GM23338 (cell line): ENCODE measurements at regions not wholly inside any gene's neighbourhood (a gene's known extent, or its start where the extent isn't known, plus 50 kb on each side); places are given as distances from the start of the nearest gene placed in this dataset.

ENCODE experiments used
- ATAC-seq: fragments of 200-7000 bp; cut with Tn5 transposase; 3 replicates; pipeline ENCODE4 v1.9.1; 2020
- DNase-seq: peaks from one replicate; pipeline ENCODE4 v3.0.0-alpha.2; 2015; ENCODE audit warnings: low spot score
- H2AFZ ChIP-seq: fragments of 200-600 bp; sonication (generic); 2 replicates; pipeline ENCODE4 v1.8.0; 2016; ENCODE audit warnings: antibody characterized with exemption, mild to moderate bottlenecking, moderate library complexity
- H3F3A ChIP-seq: fragments of 200-600 bp; sonication (generic); replicated peaks from 2 replicates; pipeline ENCODE4 v1.8.0; 2017; ENCODE audit warnings: antibody characterized with exemption, mixed run types, low read depth
- H3K27ac ChIP-seq: fragments of 200-600 bp; sonication (generic); 2 replicates; pipeline ENCODE4 v1.6.1; 2016; ENCODE audit warnings: low read depth
- H3K27me3 ChIP-seq: fragments of 200-600 bp; sonication (generic); 2 replicates; pipeline ENCODE4 v1.8.0; 2016; ENCODE audit warnings: mild to moderate bottlenecking, mixed run types, moderate library complexity; ENCODE audit not compliant: insufficient read depth
- H3K36me3 ChIP-seq: fragments of 200-600 bp; sonication (generic); 2 replicates; pipeline ENCODE4 v1.8.0; 2016; ENCODE audit warnings: mild to moderate bottlenecking; ENCODE audit not compliant: insufficient read depth
- H3K4me1 ChIP-seq: fragments of 200-600 bp; sonication (generic); 2 replicates; pipeline ENCODE4 v1.8.0; 2016; ENCODE audit warnings: mild to moderate bottlenecking, moderate library complexity; ENCODE audit not compliant: insufficient read depth
- H3K4me2 ChIP-seq: fragments of 200-600 bp; sonication (generic); 2 replicates; pipeline ENCODE4 v1.7.1; 2017; ENCODE audit warnings: mixed run types
- H3K4me3 ChIP-seq: fragments of 200-600 bp; sonication (generic); 2 replicates; pipeline ENCODE4 v1.6.1; 2016; ENCODE audit warnings: mixed run types
- H3K79me2 ChIP-seq: fragments of 200-600 bp; sonication (generic); replicated peaks from 2 replicates; pipeline ENCODE4 v1.8.0; 2017; ENCODE audit warnings: mild to moderate bottlenecking; ENCODE audit not compliant: insufficient read depth
- H3K9me2 ChIP-seq: fragments of 200-600 bp; sonication (generic); 2 replicates; pipeline ENCODE4 v1.8.0; 2017; ENCODE audit not compliant: insufficient read depth
- H4K20me1 ChIP-seq: fragments of 200-600 bp; sonication (generic); replicated peaks from 2 replicates; pipeline ENCODE4 v1.8.0; 2017; ENCODE audit warnings: mild to moderate bottlenecking; ENCODE audit not compliant: insufficient read depth
- H3K27ac Mint-ChIP-seq: 2 replicates; pipeline ENCODE4 v1.8.0; 2020; ENCODE audit warnings: inconsistent platforms, mild to moderate bottlenecking, moderate library complexity, mixed read lengths
- H3K27me3 Mint-ChIP-seq: 3 replicates; pipeline ENCODE4 v1.8.0; 2022; ENCODE audit warnings: low read depth, mild to moderate bottlenecking, moderate library complexity, mixed read lengths, inconsistent platforms; ENCODE audit not compliant: insufficient read depth, poor library complexity
- H3K36me3 Mint-ChIP-seq: 3 replicates; pipeline ENCODE4 v1.8.0; 2021; ENCODE audit warnings: low read depth, mild to moderate bottlenecking, inconsistent platforms, moderate library complexity, mixed read lengths
- H3K4me1 Mint-ChIP-seq: 3 replicates; pipeline ENCODE4 v1.8.0; 2020; ENCODE audit warnings: mild to moderate bottlenecking, inconsistent platforms, mixed read lengths
- H3K4me3 Mint-ChIP-seq: 3 replicates; pipeline ENCODE4 v1.8.0; 2021; ENCODE audit warnings: moderate library complexity, mild to moderate bottlenecking, inconsistent platforms, mixed read lengths
- H3K9me3 Mint-ChIP-seq: 3 replicates; pipeline ENCODE4 v1.8.0; 2020; ENCODE audit warnings: moderate library complexity, mild to moderate bottlenecking, inconsistent platforms, mixed read lengths
- JUNB ChIP-seq: IDR thresholded peaks from one replicate; pipeline ENCODE4 v1.6.1; 2016; ENCODE audit warnings: antibody characterized with exemption; ENCODE audit not compliant: unreplicated experiment
- NANOG ChIP-seq: IDR thresholded peaks from 2 replicates; pipeline ENCODE4 v1.6.1; 2016; ENCODE audit warnings: antibody characterized with exemption, borderline replicate concordance
- POLR2AphosphoS5 ChIP-seq: IDR thresholded peaks from 2 replicates; pipeline ENCODE4 v1.6.1; 2016; ENCODE audit warnings: antibody characterized with exemption, low read depth
- STAT1 ChIP-seq: IDR thresholded peaks from one replicate; pipeline ENCODE4 v1.6.1; 2016; ENCODE audit warnings: antibody characterized with exemption; ENCODE audit not compliant: unreplicated experiment
- ZNF114 ChIP-seq: fragments of 250-450 bp; sonication (Bioruptor Pico); IDR thresholded peaks from 2 replicates; pipeline ENCODE4 v1.5.0; 2020; ENCODE audit warnings: mild to moderate bottlenecking, moderate library complexity
- ZNF331 ChIP-seq: fragments of 250-450 bp; sonication (Bioruptor Pico); IDR thresholded peaks from 2 replicates; pipeline ENCODE4 v1.5.0; 2020; ENCODE audit warnings: low read depth, mild to moderate bottlenecking, moderate library complexity
- TF ChIP-seq, protein P1 (sequence below), 2 experiments: fragments of 200-600 bp in 1 of 2; sonication (generic) in 1 of 2; conservative IDR thresholded peaks; 2 replicates each; pipeline versions ENCODE4 v1.5.1 to v1.6.1; 2016 to 2017; ENCODE audit warnings: antibody characterized with exemption in 2 of 2, low read depth in 2 of 2, mild to moderate bottlenecking in 2 of 2, moderate library complexity in 1 of 2
- TF ChIP-seq, protein P2 (sequence below): fragments of 250-450 bp; sonication (Bioruptor Pico); IDR thresholded peaks from 2 replicates; pipeline ENCODE4 v1.5.0; 2020; ENCODE audit warnings: mild to moderate bottlenecking, moderate library complexity

DNA sequence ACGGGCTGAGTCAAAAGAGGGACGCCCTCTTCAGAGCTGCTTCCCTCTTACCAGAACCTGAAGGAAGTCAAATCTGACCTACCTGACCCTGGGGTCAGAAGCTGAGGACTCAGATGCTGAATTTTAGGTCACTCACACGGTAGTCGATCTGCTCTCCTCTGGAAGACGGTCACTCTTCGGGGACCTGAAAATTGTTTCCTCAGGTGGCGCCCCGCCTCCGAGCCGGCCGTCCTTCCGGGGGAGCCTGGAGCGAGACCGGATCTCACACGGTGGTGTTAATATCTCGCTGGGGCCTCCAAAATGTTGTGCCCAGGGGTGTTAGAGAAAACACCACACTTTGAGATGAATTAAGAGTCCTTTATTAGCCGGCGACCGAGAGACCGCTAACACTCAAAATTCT lies 737.2 kb downstream of the SI start (continued):
- no peak for TF ChIP-seq ZNF331
- no peak for TF ChIP-seq JUNB

DNA sequence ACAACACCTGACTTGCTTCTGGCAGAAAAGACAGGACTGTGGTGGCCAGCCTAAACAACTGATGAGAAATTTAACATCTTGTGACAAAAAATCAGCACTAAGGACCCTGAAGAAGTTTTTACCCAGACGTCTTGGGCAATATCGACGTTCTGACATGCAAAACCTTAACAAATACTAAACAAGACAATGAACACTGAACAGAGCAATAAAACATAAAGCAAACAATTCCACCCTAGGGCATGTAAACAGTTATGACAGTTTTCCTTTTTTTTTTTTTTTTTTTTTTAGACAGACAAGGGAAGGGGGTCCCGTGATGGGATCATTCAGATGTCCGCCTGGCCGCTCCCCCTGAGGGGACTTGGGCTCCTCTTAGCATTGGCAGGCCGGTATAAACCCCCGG lies 738.0 kb downstream of the SI start:
- Histone ChIP-seq H3K36me3 (no peaks in the 10 kb centered on the region), H3K9me2 (no peaks in the 10 kb centered on the region), H3K27me3 (no peaks in the 10 kb centered on the region), H3K4me3 (no peak overlapping the region), H2AFZ (no peak overlapping the region), H3K79me2 (no peaks in the 10 kb centered on the region), H3K4me2 (no peak overlapping the region), H3F3A (no peaks in the 10 kb centered on the region), H3K27ac (no peak overlapping the region), H4K20me1 (no peaks in the 10 kb centered on the region), H3K4me1 (no peaks in the 10 kb centered on the region; the same call in 1 of the 2 replicates)
- peaks cover 4% of the 10 kb centered on the region for H3K9me3 Mint-ChIP-seq
- H3K27ac Mint-ChIP-seq = no peak overlapping the region
- no peak overlapping the region for H3K4me3 Mint-ChIP-seq
- H3K4me1 Mint-ChIP-seq = no peaks in the 10 kb centered on the region
- H3K36me3 Mint-ChIP-seq = peaks cover 4% of the 10 kb centered on the region; the same call in 1 of the 3 replicates
- H3K27me3 Mint-ChIP-seq = peaks cover 11% of the 10 kb centered on the region
- TF ChIP-seq STAT1 (no peak), POLR2AphosphoS5 (no peak), ZNF114 (no peak), ZNF331 (no peak), NANOG (no peak)
- TF ChIP-seq, protein P1, sequence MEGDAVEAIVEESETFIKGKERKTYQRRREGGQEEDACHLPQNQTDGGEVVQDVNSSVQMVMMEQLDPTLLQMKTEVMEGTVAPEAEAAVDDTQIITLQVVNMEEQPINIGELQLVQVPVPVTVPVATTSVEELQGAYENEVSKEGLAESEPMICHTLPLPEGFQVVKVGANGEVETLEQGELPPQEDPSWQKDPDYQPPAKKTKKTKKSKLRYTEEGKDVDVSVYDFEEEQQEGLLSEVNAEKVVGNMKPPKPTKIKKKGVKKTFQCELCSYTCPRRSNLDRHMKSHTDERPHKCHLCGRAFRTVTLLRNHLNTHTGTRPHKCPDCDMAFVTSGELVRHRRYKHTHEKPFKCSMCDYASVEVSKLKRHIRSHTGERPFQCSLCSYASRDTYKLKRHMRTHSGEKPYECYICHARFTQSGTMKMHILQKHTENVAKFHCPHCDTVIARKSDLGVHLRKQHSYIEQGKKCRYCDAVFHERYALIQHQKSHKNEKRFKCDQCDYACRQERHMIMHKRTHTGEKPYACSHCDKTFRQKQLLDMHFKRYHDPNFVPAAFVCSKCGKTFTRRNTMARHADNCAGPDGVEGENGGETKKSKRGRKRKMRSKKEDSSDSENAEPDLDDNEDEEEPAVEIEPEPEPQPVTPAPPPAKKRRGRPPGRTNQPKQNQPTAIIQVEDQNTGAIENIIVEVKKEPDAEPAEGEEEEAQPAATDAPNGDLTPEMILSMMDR (conservative IDR thresholded peaks at IDR 0.05; ENCODE audit: low read depth in 2 of 2) = no peak
- TF ChIP-seq, protein P2, sequence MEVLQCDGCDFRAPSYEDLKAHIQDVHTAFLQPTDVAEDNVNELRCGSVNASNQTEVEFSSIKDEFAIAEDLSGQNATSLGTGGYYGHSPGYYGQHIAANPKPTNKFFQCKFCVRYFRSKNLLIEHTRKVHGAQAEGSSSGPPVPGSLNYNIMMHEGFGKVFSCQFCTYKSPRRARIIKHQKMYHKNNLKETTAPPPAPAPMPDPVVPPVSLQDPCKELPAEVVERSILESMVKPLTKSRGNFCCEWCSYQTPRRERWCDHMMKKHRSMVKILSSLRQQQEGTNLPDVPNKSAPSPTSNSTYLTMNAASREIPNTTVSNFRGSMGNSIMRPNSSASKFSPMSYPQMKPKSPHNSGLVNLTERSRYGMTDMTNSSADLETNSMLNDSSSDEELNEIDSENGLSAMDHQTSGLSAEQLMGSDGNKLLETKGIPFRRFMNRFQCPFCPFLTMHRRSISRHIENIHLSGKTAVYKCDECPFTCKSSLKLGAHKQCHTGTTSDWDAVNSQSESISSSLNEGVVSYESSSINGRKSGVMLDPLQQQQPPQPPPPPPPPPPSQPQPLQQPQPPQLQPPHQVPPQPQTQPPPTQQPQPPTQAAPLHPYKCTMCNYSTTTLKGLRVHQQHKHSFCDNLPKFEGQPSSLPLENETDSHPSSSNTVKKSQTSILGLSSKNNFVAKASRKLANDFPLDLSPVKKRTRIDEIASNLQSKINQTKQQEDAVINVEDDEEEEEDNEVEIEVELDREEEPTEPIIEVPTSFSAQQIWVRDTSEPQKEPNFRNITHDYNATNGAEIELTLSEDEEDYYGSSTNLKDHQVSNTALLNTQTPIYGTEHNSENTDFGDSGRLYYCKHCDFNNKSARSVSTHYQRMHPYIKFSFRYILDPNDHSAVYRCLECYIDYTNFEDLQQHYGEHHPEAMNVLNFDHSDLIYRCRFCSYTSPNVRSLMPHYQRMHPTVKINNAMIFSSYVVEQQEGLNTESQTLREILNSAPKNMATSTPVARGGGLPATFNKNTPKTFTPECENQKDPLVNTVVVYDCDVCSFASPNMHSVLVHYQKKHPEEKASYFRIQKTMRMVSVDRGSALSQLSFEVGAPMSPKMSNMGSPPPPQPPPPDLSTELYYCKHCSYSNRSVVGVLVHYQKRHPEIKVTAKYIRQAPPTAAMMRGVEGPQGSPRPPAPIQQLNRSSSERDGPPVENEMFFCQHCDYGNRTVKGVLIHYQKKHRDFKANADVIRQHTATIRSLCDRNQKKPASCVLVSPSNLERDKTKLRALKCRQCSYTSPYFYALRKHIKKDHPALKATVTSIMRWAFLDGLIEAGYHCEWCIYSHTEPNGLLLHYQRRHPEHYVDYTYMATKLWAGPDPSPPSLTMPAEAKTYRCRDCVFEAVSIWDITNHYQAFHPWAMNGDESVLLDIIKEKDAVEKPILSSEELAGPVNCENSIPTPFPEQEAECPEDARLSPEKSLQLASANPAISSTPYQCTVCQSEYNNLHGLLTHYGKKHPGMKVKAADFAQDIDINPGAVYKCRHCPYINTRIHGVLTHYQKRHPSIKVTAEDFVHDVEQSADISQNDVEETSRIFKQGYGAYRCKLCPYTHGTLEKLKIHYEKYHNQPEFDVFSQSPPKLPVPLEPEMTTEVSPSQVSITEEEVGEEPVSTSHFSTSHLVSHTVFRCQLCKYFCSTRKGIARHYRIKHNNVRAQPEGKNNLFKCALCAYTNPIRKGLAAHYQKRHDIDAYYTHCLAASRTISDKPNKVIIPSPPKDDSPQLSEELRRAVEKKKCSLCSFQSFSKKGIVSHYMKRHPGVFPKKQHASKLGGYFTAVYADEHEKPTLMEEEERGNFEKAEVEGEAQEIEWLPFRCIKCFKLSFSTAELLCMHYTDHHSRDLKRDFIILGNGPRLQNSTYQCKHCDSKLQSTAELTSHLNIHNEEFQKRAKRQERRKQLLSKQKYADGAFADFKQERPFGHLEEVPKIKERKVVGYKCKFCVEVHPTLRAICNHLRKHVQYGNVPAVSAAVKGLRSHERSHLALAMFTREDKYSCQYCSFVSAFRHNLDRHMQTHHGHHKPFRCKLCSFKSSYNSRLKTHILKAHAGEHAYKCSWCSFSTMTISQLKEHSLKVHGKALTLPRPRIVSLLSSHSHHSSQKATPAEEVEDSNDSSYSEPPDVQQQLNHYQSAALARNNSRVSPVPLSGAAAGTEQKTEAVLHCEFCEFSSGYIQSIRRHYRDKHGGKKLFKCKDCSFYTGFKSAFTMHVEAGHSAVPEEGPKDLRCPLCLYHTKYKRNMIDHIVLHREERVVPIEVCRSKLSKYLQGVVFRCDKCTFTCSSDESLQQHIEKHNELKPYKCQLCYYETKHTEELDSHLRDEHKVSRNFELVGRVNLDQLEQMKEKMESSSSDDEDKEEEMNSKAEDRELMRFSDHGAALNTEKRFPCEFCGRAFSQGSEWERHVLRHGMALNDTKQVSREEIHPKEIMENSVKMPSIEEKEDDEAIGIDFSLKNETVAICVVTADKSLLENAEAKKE = no peak
- DNase-seq (no peak), ATAC-seq (no peak)
